ENCODE measurements at regions not wholly inside any gene's neighbourhood (a gene's known extent, or its start where the extent isn't known, plus 50 kb on each side); places are given as distances from the start of the nearest gene placed in this dataset.

DNA sequence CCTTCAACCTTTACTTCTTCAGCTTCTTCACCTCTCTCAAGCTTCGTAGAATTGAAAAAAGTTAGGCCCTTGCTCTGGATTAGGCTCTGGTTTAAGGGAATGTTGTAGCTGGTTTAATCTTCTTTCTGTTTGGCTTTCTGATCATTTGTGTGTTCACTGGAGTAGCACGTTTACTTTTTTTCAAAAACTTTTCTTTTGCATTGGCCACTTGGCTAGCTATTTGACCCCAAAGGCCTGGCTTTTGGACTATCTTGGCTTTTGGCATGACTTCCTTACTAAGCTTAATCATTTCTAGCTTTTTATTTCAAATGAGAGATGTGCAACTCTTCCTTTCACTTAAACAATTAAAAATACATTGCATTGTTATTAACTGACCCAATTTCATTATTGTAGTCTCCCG, 1154.8 kb upstream of the ZEB2 start:
- no peak for DNase-seq (ENCODE audit: low read depth, low spot score)

DNA sequence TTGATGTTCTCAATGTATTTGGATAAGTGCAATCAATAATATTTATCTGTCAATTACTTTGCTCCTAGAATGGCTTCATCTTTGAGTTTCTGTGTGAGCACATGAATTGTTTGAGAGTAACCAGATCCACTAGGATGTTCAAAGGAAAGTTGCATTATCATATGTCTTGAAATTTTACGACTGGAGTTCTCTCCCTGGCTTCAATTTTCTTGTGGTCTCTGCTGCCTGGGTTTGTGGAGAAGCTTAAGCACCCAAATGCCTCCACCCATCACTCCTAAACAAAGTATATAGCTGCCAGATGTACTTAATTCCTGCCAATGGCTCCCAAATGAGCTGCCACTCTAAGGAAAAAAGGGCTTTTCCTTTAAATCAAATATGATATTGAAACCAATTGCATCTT, 1149.4 kb upstream of the ZEB2 start:
- DNase-seq (ENCODE audit: low read depth, low spot score), result no peak

DNA sequence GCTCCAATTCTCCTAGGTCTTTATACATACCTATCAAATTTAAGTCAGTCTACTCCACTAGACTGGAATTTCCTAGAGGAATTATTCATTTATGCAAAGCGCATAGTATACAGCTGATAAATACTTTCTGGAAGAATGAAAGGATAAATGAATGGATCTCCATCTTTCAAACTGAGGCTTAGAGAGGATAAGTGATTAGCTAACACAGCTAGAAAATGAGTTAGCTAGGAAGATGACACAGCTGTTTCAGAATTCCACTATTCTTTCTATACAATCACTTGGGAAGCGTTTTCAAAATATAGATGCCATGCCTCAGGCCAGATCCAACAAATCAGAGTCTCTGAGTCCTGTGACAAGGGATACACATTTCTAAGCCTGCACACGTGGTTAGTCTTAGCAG, 1146.6 kb upstream of the ZEB2 start:
- no peak for DNase-seq (ENCODE audit: low read depth, low spot score)

DNA sequence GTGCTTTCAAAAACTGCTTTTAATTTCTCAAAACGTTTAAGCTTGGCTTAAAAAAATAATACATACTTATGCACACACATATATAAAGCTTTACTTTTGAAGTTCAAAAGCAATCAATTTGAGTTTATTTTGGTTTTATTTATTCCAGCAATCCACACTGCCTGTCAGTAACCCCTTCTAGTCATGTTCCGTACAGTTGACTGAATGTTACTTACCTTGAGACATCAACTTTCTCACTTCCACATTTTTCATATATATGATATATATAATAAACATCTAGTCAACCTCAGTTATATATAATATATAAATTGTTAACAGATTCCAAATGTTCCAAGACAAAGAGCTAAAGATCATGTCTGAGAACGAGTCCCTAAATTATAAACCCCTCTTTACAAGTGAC, 1137.3 kb upstream of the ZEB2 start:
- no peak for DNase-seq (ENCODE audit: low read depth, low spot score)

DNA sequence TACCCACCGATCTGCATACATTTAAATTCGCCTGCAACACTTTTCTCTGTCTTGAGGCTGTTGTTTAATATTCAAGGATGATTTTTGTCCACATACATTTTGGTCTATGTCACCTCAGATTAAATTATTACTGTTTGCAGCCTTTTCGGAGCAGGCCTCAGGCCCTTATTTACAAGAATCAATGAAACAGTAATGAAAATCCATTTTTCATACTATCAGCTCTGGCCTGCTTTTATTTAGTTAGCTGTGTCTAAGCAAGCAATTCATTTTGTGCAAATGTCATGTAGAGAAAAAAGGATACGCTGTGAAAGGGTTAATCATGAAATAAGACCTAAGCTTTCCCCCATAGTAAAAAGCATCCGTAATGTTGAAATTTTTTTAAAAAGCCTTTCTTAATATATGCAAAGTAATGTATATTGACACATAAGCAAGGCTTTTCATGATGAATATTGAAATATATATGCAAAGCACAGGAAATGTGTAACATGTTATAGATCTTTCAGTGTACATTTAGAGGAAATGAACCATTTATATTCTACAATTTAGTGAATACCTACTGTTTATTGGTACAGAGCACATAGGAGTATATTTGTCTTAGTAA, 1135.3 kb upstream of the ZEB2 start:
- no peak for DNase-seq (ENCODE audit: low read depth, low spot score)

DNA sequence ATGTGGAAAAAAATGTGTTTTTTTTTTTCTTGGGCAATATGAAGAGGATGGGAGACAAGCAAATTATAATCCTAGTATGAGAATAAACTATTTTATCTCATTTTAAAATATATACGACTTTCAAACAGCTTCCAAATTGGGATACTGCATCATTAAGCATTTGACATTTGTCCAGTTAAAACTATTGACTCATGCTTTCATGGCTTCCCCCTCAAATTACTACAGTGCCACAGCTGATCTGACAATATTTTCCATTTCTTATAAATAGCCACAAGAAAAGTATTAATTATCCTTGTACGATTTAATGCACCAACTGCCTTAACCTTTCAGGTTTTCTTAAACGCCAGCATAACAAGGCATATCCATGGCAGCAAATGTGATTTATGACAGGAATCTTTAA, 1134.8 kb upstream of the ZEB2 start:
- DNase-seq (ENCODE audit: low read depth, low spot score), result no peak

DNA sequence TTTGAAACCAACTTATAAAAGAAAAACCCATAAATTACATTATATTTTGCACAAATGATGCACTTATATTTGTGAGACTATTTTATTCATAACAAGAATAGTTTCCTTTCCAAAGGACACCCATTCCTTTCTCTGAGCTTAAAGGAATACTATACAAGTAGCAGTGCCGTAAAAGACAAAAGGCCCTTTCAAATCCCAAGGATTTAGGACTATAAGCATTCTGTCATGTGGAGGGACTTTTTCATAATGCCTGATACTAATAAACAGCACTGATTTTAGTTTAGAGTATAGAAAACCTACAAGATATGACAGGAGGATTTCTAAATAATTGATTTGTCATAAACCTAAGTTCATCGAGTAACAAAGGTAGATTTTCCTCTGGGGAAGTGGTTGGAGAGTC, 1134.2 kb upstream of the ZEB2 start:
- DNase-seq (ENCODE audit: low read depth, low spot score), result no peak

DNA sequence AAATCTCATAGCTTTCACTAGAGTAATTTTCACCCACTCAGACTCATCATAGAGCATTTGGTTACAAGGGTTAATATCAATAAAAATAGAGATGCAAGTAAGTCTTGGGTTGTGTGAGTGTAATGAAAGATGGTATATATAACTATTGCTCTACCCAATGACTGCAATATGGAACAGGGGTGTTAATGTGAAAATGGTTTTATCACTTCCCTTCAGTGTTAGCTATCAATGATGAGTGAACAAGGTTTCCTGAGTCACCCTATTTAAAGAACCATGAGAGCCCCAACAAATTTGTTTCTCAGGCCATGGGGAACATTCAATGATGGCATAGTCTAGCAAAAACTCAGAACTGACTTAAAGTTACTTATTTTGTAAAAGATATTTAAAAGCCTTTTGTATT, 1133.6 kb upstream of the ZEB2 start:
- DNase-seq (ENCODE audit: low read depth, low spot score), result no peak

DNA sequence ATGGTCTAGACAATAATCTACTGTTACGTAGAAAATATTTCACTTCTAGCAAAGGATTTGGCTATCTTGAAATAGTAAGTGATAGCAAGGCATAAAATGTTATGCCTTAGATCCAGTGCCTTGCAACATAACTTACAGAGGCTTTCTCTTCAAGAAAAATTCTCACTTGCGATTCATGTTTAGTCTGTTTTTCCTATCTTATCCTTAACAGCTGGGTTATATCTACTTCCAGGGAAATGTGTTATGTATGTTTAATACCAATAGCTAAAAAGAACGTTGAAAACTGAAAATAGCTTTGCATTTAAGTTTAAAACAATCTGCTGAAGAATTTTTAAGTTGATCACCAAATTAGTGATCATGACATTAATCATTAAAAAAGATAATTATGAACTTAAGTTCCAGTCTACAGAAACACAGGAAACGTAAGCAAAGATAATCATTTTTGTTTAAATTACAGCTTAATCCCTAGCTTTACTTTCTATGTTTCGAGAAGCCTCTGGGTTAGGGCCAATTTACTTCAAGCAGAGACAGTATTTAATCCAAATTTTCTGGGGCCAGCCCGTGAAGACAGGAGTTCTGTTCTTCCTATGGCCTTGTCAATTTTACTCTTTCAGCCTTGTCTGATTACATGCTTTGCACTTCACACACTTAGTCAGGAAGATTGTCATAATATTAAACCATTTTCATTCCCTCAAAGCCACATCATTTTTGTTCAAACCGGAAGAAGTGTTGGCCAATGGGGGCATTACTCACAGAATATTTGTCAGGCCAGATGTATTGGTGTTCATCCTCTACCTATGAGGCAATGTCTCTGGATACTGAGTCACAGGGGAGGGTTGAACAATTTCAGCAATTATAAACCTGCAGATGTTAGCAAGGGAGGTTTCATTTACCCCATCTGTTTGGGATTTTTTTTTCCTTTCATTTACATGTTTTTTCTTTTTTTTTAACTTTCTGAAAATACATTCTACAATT, 1132.9 kb upstream of the ZEB2 start:
- DNase-seq (ENCODE audit: low read depth, low spot score), result no peak

DNA sequence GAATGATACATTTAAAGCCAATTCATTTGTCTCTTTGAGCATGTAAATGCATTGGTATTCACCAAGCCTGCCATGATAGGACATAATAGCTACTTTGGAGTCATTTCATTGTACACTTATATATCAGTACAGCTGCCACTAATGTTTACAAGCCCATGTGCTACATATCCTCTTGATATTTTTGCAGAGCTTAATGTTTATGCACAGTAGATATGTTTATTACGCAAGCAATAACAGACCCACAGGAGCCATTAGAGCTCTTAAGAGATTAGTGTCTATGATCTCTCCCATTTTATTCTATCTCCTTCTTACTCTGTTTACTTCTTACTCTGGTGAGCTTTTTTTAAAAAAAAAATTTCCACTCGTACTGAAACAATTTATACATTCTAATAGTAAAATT, 1132.1 kb upstream of the ZEB2 start:
- no peak for DNase-seq (ENCODE audit: low read depth, low spot score)

DNA sequence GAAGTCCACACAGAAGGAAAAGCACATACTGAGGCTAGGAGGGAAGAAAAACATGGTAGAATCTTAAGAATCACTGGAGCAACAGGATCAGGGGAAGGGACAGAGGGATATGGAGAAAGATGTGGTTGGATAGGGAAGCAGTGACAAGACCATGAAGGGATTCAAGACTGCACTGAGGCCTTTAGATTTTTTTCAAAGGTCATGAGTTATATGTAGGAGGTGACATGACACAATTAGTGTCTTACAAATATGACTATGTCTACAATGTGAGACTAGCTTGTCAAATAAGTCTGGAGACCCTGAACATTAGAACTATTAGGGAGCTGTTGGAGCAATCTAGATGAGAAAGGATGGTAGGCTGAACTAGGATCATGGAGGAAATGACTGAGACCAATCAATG, 1130.3 kb upstream of the ZEB2 start:
- DNase-seq (ENCODE audit: low read depth, low spot score), result no peak

DNA sequence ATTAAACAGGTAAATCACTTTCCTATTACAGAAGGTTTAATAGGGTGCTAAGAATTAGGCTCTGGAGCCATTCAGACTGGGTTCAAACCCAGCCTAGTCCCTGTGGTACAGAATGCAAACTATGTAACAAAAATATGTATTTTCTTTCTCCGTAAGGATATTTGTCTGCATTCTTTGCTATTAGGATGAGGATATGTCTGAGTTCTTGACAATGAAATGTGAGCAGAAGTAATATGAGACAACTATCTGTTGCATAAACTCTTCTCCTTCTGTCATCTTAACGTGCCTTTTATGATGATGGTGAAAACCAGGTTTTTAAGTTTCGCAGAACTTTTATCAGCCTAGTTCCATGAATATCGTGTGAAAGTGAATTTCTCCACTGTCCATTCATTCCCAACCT, 1129.1 kb upstream of the ZEB2 start:
- no peak for DNase-seq (ENCODE audit: low read depth, low spot score)

DNA sequence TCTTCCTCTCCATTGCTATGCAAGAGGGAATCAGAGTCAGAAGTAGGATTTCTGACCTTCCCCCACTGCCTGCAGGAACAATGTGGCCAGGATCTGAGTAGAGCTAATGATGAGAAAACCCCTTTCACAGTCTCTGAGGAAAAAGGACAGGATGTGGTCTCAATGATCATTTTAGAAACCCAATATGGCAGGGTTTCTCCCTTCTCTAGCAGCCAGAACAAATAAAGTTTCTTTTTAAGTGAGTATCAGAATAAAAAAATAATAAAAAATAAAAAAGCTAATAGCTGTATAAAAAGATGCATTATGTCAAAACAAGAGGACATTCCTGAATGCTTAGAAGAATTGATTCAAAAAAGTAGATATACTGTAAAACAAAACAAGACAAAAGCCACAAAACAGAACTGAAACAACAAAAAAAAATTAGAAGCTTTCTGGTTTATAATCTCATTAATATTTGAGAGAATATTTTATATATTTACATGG, 1124.9 kb upstream of the ZEB2 start:
- DNase-seq (ENCODE audit: low read depth, low spot score), result no peak

DNA sequence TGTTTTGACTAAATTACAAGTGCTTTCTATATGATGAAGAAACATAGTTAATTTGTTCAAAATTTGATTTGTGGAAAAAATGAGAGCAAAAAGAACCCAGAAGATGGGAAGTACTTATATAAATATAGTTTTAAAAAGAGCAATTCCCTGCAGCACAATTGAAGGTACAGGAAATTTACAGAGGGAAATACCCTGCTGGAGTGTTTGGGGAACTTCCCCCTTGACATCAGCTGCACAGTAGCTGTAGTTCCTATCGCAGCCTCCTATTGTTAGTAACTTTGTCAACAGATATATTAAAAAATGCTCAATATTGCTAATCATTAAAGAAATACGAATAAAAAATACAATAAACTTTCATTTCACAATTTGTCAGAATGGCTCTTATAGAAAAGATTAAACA, 1118.8 kb upstream of the ZEB2 start:
- no peak for DNase-seq (ENCODE audit: low read depth, low spot score)

DNA sequence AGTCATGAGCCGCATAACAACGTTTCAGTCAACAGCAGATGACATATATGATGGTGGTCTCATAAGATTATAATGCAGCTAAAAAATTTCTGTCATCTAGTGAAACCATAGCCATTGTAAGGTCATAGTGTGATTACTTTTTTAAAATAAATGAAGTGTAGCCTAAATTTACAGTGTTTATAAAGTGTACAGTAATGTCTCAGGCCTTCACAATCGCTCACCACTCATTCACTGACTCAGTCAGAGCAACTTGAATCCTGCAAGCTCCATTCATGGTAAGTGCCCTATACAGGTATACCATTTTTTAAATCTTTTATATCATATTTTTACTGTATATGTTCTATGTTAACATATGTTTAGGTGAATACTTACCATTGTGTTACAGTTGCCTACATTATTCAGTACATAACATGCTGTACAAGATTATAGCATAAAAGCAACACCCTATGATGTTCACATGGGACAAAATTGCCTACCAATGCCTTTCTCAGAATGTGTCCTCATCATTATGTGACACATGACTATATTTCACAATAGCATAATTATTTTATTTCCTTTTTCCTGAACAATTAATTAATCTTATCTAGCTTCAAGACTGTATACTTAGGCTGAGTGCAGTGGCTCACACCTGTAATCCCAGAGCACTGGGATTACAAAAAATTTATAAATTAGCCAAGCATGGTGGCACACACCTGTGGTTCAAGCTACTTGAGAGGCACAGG, 1115.9 kb upstream of the ZEB2 start:
- DNase-seq (ENCODE audit: low read depth, low spot score), result no peak

DNA sequence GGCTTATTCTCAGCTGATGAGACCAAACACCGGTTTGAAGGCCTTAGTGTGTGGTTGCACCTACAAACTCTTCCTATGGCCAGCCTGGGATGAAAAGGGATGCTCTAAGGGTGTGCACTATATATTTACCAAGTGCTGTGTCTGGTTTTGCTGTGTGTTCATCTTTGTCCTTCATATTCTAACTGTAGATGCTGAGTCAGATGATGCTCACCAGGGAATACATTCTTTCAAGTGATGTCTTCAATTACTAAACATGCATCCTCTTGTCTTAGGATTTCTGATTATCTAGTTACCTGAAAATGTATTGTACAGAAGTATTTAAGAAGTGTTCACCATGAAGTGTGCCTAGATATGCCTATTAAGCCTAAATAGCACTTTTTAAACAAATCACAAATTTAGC, 1111.6 kb upstream of the ZEB2 start:
- no peak for DNase-seq (ENCODE audit: low read depth, low spot score)

DNA sequence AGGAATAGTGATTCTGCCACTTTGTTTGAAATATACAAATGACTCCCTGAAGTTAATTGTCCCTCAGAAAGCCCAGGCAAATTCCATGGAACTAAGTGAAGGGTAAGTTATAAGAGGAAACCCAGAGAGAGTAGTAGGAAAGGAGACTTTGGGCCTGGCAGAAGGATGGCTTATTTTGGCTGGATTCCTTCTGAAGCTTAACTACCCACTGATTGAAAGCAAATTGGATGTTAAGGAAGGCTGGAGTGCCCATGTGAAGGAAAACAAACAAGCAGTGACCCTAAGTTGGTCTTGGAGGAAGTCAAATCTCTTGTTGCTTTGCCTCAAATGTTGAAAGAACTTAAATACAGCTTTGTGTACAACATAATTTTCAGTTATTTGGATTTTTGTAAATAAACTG, 1106.4 kb upstream of the ZEB2 start:
- no peak for DNase-seq (ENCODE audit: low read depth, low spot score)

DNA sequence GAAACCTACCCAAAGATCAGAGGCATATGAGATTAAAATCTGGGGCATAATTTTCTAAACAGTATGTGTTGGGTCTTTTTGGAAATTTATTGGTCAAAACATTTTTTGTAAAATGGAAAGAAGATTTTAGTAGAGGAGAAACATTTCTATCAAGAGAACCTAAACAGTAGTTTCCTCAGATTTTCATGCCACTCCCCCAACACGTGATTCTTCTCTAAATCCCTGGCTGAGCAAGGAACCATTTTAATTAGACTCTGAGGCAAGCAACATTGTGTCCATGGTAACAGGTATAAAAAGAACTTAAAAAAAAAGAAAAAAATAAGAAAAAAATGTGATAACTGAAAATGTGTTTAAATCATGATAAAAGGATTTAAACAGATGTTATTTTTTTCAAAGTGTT, 1105.2 kb upstream of the ZEB2 start:
- no peak for DNase-seq (ENCODE audit: low read depth, low spot score)

DNA sequence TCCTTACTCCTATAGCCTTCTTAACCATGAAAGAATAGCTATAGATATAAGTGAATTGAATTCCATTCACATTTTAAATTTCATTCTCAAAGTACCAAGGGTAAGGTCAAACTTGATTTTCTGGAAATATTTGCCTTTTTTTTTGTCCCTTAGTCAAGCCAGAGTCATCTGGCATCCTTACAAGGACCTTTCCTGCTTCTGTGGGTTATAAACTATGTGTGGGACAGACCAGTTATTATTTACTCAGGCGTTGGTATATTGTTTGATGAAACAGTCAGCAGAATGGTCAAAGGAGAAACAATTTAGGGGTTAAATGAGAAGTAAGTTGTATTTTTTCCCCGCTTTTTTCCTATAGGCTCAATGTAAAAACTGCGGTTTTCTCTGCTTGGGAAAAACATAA, 1103.2 kb upstream of the ZEB2 start:
- no peak for DNase-seq (ENCODE audit: low read depth, low spot score)

DNA sequence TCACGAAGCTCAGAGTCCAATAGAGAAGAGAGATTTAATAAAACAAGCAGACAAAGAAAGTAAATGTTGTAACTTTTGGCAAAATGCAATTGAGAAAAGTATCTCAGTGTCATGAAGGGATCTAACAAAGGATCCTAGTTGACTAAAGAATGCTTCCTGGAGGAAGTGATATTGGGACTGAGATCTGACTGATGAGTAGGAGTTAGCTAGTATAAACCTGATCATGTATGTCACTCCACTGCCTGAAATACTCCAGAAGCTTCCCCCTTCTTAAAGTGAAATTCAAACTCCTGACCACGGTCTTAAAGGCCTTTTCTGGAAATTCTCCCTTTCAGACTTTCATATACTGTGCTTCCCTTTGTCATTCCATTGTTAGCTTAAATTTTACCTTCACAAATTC, 1102.4 kb upstream of the ZEB2 start:
- DNase-seq (ENCODE audit: low read depth, low spot score), result no peak

DNA sequence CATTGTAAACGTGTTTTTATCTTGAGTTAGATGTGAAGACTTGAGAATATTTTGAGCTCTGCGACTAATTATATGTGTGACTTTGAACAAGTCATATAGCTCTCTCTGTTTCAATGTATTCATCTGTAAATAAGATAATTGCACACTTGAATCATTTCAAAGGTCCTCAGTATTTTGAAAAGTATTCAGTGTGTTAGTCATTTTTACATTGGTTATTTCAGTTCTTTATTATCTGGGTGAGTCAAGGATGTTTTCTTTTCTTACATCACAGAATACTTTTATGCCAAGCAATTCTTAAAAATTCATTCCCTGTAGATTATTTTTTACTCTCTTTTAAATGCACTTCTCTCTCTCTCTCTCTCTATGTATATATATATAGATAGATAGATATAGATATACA, 1098.0 kb upstream of the ZEB2 start:
- no peak for DNase-seq (ENCODE audit: low read depth, low spot score)

DNA sequence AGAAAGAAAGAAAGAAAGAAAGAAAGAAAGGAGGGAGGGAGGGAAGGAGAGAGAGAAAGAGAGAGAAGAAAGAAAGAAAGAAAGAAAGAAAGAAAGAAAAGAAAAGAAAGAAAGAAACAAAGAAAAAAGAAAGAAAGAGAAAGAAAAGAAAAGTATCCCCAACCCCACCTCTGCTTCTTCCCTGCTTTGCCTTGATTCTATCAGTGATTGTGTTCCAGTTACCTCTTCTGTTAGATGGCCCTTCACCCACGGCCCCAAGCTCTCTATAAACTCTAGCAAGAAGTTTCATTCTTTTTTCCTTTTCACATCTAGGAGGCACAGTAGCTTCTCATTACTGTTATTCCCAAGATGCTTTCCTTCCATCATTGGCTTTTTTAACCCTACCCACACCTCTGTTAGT, 1097.5 kb upstream of the ZEB2 start:
- DNase-seq (ENCODE audit: low read depth, low spot score), result no peak

DNA sequence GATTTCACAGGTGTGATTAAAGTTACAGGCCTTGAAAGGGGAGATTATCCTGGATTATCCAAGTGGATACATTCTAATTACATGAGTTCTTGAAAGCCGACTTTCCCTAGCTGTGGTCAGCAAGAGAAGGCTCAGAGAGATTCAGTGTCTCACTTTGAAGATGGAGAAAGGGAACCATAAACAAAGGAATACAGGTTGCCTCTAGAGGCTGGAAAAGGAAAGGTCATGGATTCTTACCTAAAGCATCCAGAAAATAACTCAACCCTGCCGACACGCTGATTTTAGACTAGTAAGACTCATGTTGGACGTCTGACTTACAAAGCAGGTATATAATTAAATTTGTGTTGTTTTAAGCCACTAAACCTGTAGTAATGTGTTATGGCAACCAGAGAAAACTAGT, 1095.7 kb upstream of the ZEB2 start:
- no peak for DNase-seq (ENCODE audit: low read depth, low spot score)
